Loucy (cell line): ENCODE measurements at regions not wholly inside any gene's neighbourhood (a gene's known extent, or its start where the extent isn't known, plus 50 kb on each side); places are given as distances from the start of the nearest gene placed in this dataset.

Source experiments
- H2AFZ ChIP-seq: fragments of 200-600 bp; sonication (generic); 2 replicates; pipeline ENCODE4 v1.6.0; 2016; ENCODE audit warnings: antibody characterized with exemption, mild to moderate bottlenecking, low read length, moderate library complexity
- H3F3A ChIP-seq: fragments of 200-600 bp; 2 replicates; pipeline ENCODE4 v1.6.0; 2016; ENCODE audit warnings: antibody characterized with exemption, low read depth, mild to moderate bottlenecking
- H3K27me3 ChIP-seq: fragments of 200-600 bp; sonication (generic); 2 replicates; pipeline ENCODE4 v1.6.1; 2014; ENCODE audit warnings: low read length, mild to moderate bottlenecking; ENCODE audit not compliant: insufficient read depth, poor library complexity, severe bottlenecking
- H3K36me3 ChIP-seq: fragments of 200-600 bp; sonication (generic); 2 replicates; pipeline ENCODE4 v1.6.1; 2016; ENCODE audit warnings: low read length; ENCODE audit not compliant: insufficient read depth
- H3K4me1 ChIP-seq: fragments of 200-600 bp; sonication (generic); 2 replicates; pipeline ENCODE4 v1.5.1; 2014; ENCODE audit warnings: low read length, mild to moderate bottlenecking; ENCODE audit not compliant: insufficient read depth, poor library complexity, severe bottlenecking
- H3K4me2 ChIP-seq: fragments of 200-600 bp; sonication (generic); 2 replicates; pipeline ENCODE4 v1.6.0; 2014; ENCODE audit warnings: antibody characterized with exemption, low read length, low read depth, mild to moderate bottlenecking; ENCODE audit not compliant: poor library complexity, severe bottlenecking
- H3K4me3 ChIP-seq: fragments of 200-600 bp; sonication (generic); 2 replicates; pipeline ENCODE4 v1.5.1; 2014; ENCODE audit warnings: low read length, mild to moderate bottlenecking, mixed read lengths; ENCODE audit not compliant: poor library complexity, severe bottlenecking
- H3K79me2 ChIP-seq: fragments of 200-600 bp; sonication (generic); 2 replicates; pipeline ENCODE4 v1.6.1; 2014; ENCODE audit warnings: low read length; ENCODE audit not compliant: insufficient read depth
- H3K9ac ChIP-seq: fragments of 200-600 bp; sonication (generic); 2 replicates; pipeline ENCODE4 v1.6.0; 2014; ENCODE audit warnings: mild to moderate bottlenecking, low read depth, low read length, moderate library complexity; ENCODE audit not compliant: poor library complexity, severe bottlenecking
- H3K9me2 ChIP-seq: fragments of 200-600 bp; sonication (generic); replicated peaks from 2 replicates; pipeline ENCODE4 v1.6.1; 2016; ENCODE audit warnings: low read depth, low read length, mixed read lengths
- H3K9me3 ChIP-seq: fragments of 200-600 bp; sonication (generic); 2 replicates; pipeline ENCODE4 v1.6.1; 2014; ENCODE audit warnings: mild to moderate bottlenecking, antibody characterized with exemption, low read length, low read depth; ENCODE audit not compliant: insufficient read depth
- H4K20me1 ChIP-seq: fragments of 200-600 bp; sonication (generic); 2 replicates; pipeline ENCODE4 v1.6.0; 2014; ENCODE audit warnings: antibody characterized with exemption, low read length, mild to moderate bottlenecking; ENCODE audit not compliant: insufficient read depth, poor library complexity, severe bottlenecking
- EZH2phosphoT487 ChIP-seq: fragments of 200-600 bp; IDR thresholded peaks from 2 replicates; pipeline ENCODE4 v1.6.1; 2018; ENCODE audit warnings: antibody characterized with exemption, mild to moderate bottlenecking, moderate library complexity, borderline replicate concordance
- TF ChIP-seq, protein P1 (sequence below): fragments of 200-600 bp; sonication (generic); conservative IDR thresholded peaks from 2 replicates; pipeline ENCODE4 v1.5.1; 2014; ENCODE audit warnings: mild to moderate bottlenecking, antibody characterized with exemption, low read length

DNA sequence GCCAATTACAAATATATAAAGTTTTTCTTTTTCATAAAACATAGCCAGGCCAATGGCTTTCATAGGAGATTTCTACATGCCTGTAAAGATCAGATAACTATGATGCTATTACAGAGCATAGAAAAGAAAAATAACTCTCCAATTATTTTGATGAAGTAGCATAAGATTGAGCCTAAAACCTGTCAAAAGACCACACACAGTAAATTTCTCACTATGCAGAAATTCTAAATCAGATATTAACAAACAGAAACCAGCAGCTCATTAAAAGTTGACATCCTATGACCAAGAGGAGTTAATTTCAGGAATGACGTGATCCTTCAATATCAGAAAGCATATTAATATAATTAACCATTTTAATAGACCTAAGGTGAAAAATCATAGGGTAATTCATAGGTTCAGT lies 139.0 kb upstream of the PIEZO2 start:
- no peaks in the 10 kb centered on the region for H4K20me1 ChIP-seq
- no peak overlapping the region for H3K4me2 ChIP-seq
- H3K9ac ChIP-seq, result no peak overlapping the region
- H3K9me2 ChIP-seq, result no peaks in the 10 kb centered on the region
- H2AFZ ChIP-seq, result no peak overlapping the region
- no peaks in the 10 kb centered on the region for H3K79me2 ChIP-seq
- no peaks in the 10 kb centered on the region for H3K27me3 ChIP-seq
- H3K4me3 ChIP-seq, result no peak overlapping the region
- TF ChIP-seq EZH2phosphoT487, result no peak
- TF ChIP-seq, protein P1, sequence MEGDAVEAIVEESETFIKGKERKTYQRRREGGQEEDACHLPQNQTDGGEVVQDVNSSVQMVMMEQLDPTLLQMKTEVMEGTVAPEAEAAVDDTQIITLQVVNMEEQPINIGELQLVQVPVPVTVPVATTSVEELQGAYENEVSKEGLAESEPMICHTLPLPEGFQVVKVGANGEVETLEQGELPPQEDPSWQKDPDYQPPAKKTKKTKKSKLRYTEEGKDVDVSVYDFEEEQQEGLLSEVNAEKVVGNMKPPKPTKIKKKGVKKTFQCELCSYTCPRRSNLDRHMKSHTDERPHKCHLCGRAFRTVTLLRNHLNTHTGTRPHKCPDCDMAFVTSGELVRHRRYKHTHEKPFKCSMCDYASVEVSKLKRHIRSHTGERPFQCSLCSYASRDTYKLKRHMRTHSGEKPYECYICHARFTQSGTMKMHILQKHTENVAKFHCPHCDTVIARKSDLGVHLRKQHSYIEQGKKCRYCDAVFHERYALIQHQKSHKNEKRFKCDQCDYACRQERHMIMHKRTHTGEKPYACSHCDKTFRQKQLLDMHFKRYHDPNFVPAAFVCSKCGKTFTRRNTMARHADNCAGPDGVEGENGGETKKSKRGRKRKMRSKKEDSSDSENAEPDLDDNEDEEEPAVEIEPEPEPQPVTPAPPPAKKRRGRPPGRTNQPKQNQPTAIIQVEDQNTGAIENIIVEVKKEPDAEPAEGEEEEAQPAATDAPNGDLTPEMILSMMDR, result no peak
- H3F3A ChIP-seq, result no peaks in the 10 kb centered on the region
- H3K4me1 ChIP-seq, result no peaks in the 10 kb centered on the region
- no peaks in the 10 kb centered on the region for H3K36me3 ChIP-seq
- H3K9me3 ChIP-seq, result peaks cover 4% of the 10 kb centered on the region; the same call in 1 of the 2 replicates

- Histone ChIP-seq H2AFZ (no peak overlapping the region), H3K4me2 (no peak overlapping the region), H3K4me3 (no peak overlapping the region), H3K9me3 (peaks cover 4% of the 10 kb centered on the region; the same call in 1 of the 2 replicates), H3K9me2 (no peaks in the 10 kb centered on the region), H3K27me3 (no peaks in the 10 kb centered on the region), H3K79me2 (no peaks in the 10 kb centered on the region), H3K4me1 (no peaks in the 10 kb centered on the region), H3K36me3 (no peaks in the 10 kb centered on the region), H4K20me1 (no peaks in the 10 kb centered on the region), H3K9ac (no peak overlapping the region), H3F3A (no peaks in the 10 kb centered on the region)
- TF ChIP-seq, protein P1, result no peak
- no peak for TF ChIP-seq EZH2phosphoT487
Measured at GRCh38 chr18:11286431-11286830, 137.1 kb upstream of the PIEZO2 start.

DNA sequence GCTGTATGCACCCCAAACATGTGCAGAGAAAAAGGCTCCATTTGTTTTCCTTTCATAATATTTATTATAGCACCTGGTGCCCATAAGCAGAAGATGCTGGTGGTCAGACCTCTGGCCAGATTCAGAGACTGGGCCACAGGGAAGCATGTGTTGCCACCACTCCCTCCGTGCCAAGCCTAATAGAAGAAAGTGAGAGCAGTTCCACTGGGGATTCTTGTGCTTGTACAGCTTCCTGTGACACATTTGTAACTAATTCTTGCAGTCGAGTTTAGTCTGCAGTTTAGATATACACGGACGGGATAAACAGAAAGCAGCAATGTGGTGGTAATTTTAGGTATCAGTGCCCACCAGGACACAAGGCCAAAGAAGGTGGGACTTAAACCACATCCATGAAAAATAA lies 135.4 kb upstream of the PIEZO2 start:
- Histone ChIP-seq H3K4me2 (no peak overlapping the region), H3K4me3 (no peak overlapping the region), H3K27me3 (no peaks in the 10 kb centered on the region), H3K4me1 (no peaks in the 10 kb centered on the region), H3K9me3 (peaks cover 4% of the 10 kb centered on the region; the same call in 1 of the 2 replicates), H3K79me2 (no peaks in the 10 kb centered on the region), H4K20me1 (no peaks in the 10 kb centered on the region), H2AFZ (no peak overlapping the region), H3K9ac (no peak overlapping the region), H3K9me2 (no peaks in the 10 kb centered on the region), H3K36me3 (no peaks in the 10 kb centered on the region), H3F3A (no peaks in the 10 kb centered on the region)
- TF ChIP-seq EZH2phosphoT487, result no peak
- TF ChIP-seq, protein P1, result no peak
